A673 (cell line): ENCODE measurements at regions not wholly inside any gene's neighbourhood (a gene's known extent, or its start where the extent isn't known, plus 50 kb on each side); places are given as distances from the start of the nearest gene placed in this dataset.

Experiments used
- BruUV-seq: library from RNA; stranded (reverse); fragments of 400-500 nt; replicated peaks from 2 replicates; lab custom pipeline; 2021; lab: Mats Ljungman, UMichigan
- CTCF ChIA-PET: fragments of 300-600 bp; sonication (Branson Sonifier 250); formaldehyde crosslinking; loops from one replicate; lab custom pipeline; 2022; ENCODE audit warnings: antibody characterized with exemption; lab: Charles Lee
- POLR2A ChIA-PET: fragments of 300-600 bp; sonication (Branson Sonifier 250); formaldehyde crosslinking; loops from one replicate; lab custom pipeline; 2022; ENCODE audit warnings: antibody characterized with exemption; ENCODE audit not compliant: low non-redundant PET; lab: Charles Lee
- DNase-seq: peaks from one replicate; pipeline ENCODE4 v3.0.0-alpha.2; 2015; ENCODE audit warnings: low spot score
- H3K27ac ChIP-seq: fragments of 200-600 bp; sonication (generic); 2 replicates; pipeline ENCODE4 v1.5.1; 2016; ENCODE audit warnings: mixed run types, low read depth, mild to moderate bottlenecking, mixed read lengths, antibody characterized with exemption, low read length; ENCODE audit not compliant: poor library complexity, severe bottlenecking
- H3K27me3 ChIP-seq: fragments of 200-600 bp; sonication (generic); replicated peaks from 2 replicates; pipeline ENCODE4 v1.6.1; 2017; ENCODE audit warnings: mixed run types, low read depth, mild to moderate bottlenecking, mixed read lengths, antibody characterized with exemption, low read length; ENCODE audit not compliant: insufficient read depth, poor library complexity
- H3K36me3 ChIP-seq: fragments of 200-600 bp; sonication (generic); 2 replicates; pipeline ENCODE4 v1.6.1; 2016; ENCODE audit warnings: mixed run types, mild to moderate bottlenecking, mixed read lengths, antibody characterized with exemption, low read length; ENCODE audit not compliant: insufficient read depth, poor library complexity, severe bottlenecking
- H3K4me1 ChIP-seq: fragments of 200-600 bp; sonication (generic); 2 replicates; pipeline ENCODE4 v1.6.1; 2017; ENCODE audit warnings: mixed run types, mild to moderate bottlenecking, mixed read lengths, antibody characterized with exemption, low read length; ENCODE audit not compliant: insufficient read depth, poor library complexity, severe bottlenecking
- H3K4me3 ChIP-seq: fragments of 200-600 bp; sonication (generic); 2 replicates; pipeline ENCODE4 v1.5.1; 2016; ENCODE audit warnings: low read depth, mixed run types, mild to moderate bottlenecking, mixed read lengths, low read length; ENCODE audit not compliant: poor library complexity, severe bottlenecking
- H3K9me3 ChIP-seq: fragments of 200-600 bp; sonication (generic); 2 replicates; pipeline ENCODE4 v1.6.1; 2016; ENCODE audit warnings: mixed run types, low read depth, mild to moderate bottlenecking, mixed read lengths, antibody characterized with exemption, low read length; ENCODE audit not compliant: poor library complexity, severe bottlenecking
- EZH2 ChIP-seq: fragments of 200-600 bp; sonication (generic); IDR thresholded peaks from 2 replicates; pipeline ENCODE4 v1.6.1; 2017; ENCODE audit warnings: borderline replicate concordance, low read depth, mild to moderate bottlenecking, mixed read lengths, antibody characterized with exemption, low read length; ENCODE audit not compliant: poor library complexity, severe bottlenecking
- intact Hi-C: fragments of 100-400 bp; cut with micrococcal nuclease; formaldehyde crosslinking; loops from one replicate; pipeline ENCODE4 v1.10.0; 2022; ENCODE audit not compliant: unreplicated experiment
- TF ChIP-seq, protein P1 (sequence below): fragments of 300-800, 200-600 bp; sonication (generic); conservative IDR thresholded peaks from 2 replicates; pipeline ENCODE4 v1.5.1; 2017; ENCODE audit warnings: low read depth, mild to moderate bottlenecking, antibody characterized with exemption, low read length, moderate library complexity, mixed read lengths

DNA sequence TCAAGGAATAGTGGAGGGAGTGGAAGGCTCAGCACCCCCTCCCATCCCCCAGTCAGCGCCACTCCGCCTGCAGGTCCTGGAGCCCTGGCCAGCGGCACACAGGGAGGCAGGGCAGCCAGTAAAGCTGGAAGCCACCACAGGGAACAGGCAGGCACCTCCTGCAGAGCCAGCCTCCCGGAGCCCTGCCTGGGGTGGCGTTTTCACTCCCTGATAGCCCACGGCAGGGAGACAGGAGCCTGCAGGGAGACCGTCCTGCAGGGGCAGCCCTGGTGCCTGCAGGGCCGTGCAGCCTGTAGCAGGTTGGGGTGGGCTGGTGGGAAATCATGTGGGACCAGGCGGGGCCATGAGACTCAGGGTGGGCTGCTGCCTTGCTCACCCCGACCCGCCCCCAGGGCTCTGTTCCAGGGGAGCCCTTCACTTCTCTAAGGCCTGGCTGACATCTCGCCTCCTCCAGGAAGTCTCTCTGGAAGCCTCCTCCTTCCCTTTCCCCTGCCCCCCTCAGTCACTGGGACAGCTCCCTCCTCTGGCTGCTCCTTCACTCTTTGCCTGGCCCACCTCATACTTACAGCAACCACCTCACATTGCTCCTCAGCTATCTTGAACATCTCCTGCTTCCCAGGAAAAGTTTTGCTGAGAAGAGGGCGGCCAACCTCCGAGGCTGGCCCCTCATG is 221.0 kb downstream of the GLI2 start:
- CTCF ChIA-PET = no interaction called here
- H3K36me3 ChIP-seq = no peaks in the 10 kb centered on the region
- no peak overlapping the region for H3K4me3 ChIP-seq
- H3K9me3 ChIP-seq = no peaks in the 10 kb centered on the region
- TF ChIP-seq EZH2 = no peak
- TF ChIP-seq, protein P1, sequence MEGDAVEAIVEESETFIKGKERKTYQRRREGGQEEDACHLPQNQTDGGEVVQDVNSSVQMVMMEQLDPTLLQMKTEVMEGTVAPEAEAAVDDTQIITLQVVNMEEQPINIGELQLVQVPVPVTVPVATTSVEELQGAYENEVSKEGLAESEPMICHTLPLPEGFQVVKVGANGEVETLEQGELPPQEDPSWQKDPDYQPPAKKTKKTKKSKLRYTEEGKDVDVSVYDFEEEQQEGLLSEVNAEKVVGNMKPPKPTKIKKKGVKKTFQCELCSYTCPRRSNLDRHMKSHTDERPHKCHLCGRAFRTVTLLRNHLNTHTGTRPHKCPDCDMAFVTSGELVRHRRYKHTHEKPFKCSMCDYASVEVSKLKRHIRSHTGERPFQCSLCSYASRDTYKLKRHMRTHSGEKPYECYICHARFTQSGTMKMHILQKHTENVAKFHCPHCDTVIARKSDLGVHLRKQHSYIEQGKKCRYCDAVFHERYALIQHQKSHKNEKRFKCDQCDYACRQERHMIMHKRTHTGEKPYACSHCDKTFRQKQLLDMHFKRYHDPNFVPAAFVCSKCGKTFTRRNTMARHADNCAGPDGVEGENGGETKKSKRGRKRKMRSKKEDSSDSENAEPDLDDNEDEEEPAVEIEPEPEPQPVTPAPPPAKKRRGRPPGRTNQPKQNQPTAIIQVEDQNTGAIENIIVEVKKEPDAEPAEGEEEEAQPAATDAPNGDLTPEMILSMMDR = no peak
- POLR2A ChIA-PET = no interaction called here
- H3K27me3 ChIP-seq = no peaks in the 10 kb centered on the region
- H3K4me1 ChIP-seq = no peaks in the 10 kb centered on the region
- no peak overlapping the region for H3K27ac ChIP-seq
- intact Hi-C loops = loop anchor here (5.0 kb wide), 1 partner anchor 259 kb away; no protein-coding TSS in a partner anchor
- DNase-seq = no peak
- BruUV-seq = no TSS peak

- DNase-seq = no peak
- TF ChIP-seq EZH2 = no peak
- TF ChIP-seq, protein P1 = no peak
- no TSS peak for BruUV-seq
- Histone ChIP-seq H3K27me3 (no peaks in the 10 kb centered on the region), H3K27ac (no peak overlapping the region), H3K36me3 (no peaks in the 10 kb centered on the region), H3K9me3 (no peaks in the 10 kb centered on the region), H3K4me3 (no peak overlapping the region), H3K4me1 (no peaks in the 10 kb centered on the region)
- ChIA-PET POLR2A (no interaction called here), CTCF (no interaction called here)
- intact Hi-C loops = loop anchor here (5.0 kb wide), 1 partner anchor 261 kb away; no protein-coding TSS in a partner anchor
Observed at GRCh38 chr2:120957905-120958304, 222.2 kb downstream of the GLI2 start.

GRCh38 chr2:120958623-120959366 is 223.1 kb downstream of the GLI2 start:
- Histone ChIP-seq H3K27ac (no peak overlapping the region), H3K4me1 (no peaks in the 10 kb centered on the region), H3K36me3 (no peaks in the 10 kb centered on the region), H3K9me3 (no peaks in the 10 kb centered on the region), H3K27me3 (no peaks in the 10 kb centered on the region), H3K4me3 (no peak overlapping the region)
- CTCF ChIA-PET = no interaction called here
- no TSS peak for BruUV-seq
- intact Hi-C loops = loop anchor here (5.0 kb wide), 1 partner anchor 261 kb away; no protein-coding TSS in a partner anchor
- POLR2A ChIA-PET = no interaction called here
- peak; percentile 45 for DNase-seq
- TF ChIP-seq, protein P1 = peak; percentile 54
- no peak for TF ChIP-seq EZH2
